Lung (tissue), 9 donors: ENCODE measurements at regions not wholly inside any gene's neighbourhood (a gene's known extent, or its start where the extent isn't known, plus 50 kb on each side); places are given as distances from the start of the nearest gene placed in this dataset.
"Not testable (repeated sequence)": the region's sequence is repeated elsewhere in the genome, so short reads cannot be mapped to it uniquely, and the experiment has no call there.

Source experiments
- ATAC-seq: fragments of 200-7000 bp; cut with Tn5 transposase; one replicate; pipeline ENCODE4 v1.9.1; 2020; ENCODE audit warnings: moderate number of reproducible peaks; ENCODE audit not compliant: insufficient read depth, low FRiP score
- DNase-seq, 3 donors: peaks; one replicate each; pipeline ENCODE4 v3.0.0-alpha.2; 2013 to 2017
- H3K27ac ChIP-seq, 2 donors: one replicate each; pipeline ENCODE4 v1.5.1; 2013; ENCODE audit warnings: mild to moderate bottlenecking in 2 of 2, moderate library complexity in 2 of 2, control low read depth in 1 of 2, inconsistent platforms in 1 of 2, low read depth in 1 of 2, low read length in 1 of 2
- H3K27me3 ChIP-seq, 3 donors: one replicate each; pipeline ENCODE4 v1.5.1; 2013; ENCODE audit warnings: low read length in 2 of 3; ENCODE audit not compliant: control insufficient read depth in 3 of 3, insufficient read depth in 3 of 3
- H3K36me3 ChIP-seq, 4 donors: one replicate each; pipeline ENCODE4 v1.5.1; 2013; ENCODE audit warnings: low read length in 4 of 4, mild to moderate bottlenecking in 1 of 4, moderate library complexity in 1 of 4; ENCODE audit not compliant: control insufficient read depth in 4 of 4, insufficient read depth in 4 of 4
- H3K4me1 ChIP-seq, 5 donors: one replicate each; pipeline ENCODE4 v1.5.1; 2013; ENCODE audit warnings: low read length in 5 of 5, mild to moderate bottlenecking in 2 of 5, moderate library complexity in 1 of 5; ENCODE audit not compliant: control insufficient read depth in 5 of 5, insufficient read depth in 5 of 5
- H3K4me3 ChIP-seq: one replicate; pipeline ENCODE4 v1.5.1; 2013; ENCODE audit warnings: mild to moderate bottlenecking, control low read depth, moderate library complexity
- H3K9ac ChIP-seq, 2 donors: one replicate each; pipeline ENCODE4 v1.5.1; 2013; ENCODE audit warnings: low read length in 2 of 2, control low read depth in 1 of 2; ENCODE audit not compliant: insufficient read depth in 1 of 2
- H3K9me3 ChIP-seq, 4 donors: one replicate each; pipeline ENCODE4 v1.5.1; 2013; ENCODE audit warnings: low read length in 3 of 4, mild to moderate bottlenecking in 1 of 4, moderate library complexity in 1 of 4; ENCODE audit not compliant: control insufficient read depth in 4 of 4, insufficient read depth in 3 of 4
- WGBS, 2 donors: extraction: QIAGEN DNeasy Blood & Tissue Kit; methylation state at CpG; one replicate each; pipeline ENCODE4 v1.1.7; 2013; 5-methylcytosine and 5-hydroxymethylcytosine counted together
- donor health status: Bipolar disorder and iron deficiency.
- donor health status: healthy.
- donor health status: DM: yes; HTN: yes; CAD: no.

DNA sequence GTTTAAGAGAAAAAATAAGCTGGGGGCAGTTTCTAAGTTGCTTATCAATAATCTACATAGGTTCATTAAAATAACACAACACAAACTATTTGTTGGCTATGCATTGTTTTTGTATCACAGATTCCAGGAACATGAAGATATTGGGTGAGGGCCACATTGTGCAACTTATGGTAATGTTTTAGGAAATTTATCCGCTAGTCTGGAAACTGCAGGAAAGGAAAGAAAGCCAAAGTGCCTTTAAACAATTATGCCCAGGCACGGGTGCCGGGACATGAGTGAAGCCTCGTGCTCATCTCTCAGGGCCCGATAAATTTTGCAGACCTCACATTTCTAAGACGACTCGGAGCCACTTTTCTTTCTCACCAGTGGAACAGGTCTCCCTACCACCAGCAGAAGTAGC, 52.6 kb upstream of the GOLGA8Q start:
- no CpG with 5 or more reads among the region's 7 CpGs for WGBS, 2 donors
- H3K4me1 ChIP-seq: not testable (repeated sequence)

DNA sequence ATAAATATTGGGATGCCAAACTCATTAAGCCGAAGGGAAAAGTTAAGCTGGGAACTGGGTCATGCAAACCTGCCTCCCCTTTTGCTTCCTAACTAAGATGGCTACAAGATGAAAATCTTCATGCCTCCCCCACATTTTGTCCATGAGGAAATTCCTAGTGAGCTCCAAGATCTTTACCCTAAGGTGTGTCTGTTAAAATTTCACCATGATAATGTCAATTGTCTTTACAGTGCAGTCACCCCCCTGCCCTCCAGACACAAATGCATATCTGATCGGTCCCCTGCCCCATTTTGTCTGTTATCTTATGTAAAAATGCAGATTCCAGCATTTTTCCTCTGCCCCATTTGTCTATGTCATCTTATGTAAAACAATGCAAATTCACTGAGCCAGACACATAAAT, 51.3 kb upstream of the GOLGA8Q start:
- not testable (repeated sequence) for H3K4me3 ChIP-seq, DNase-seq, H3K36me3 ChIP-seq, H3K4me1 ChIP-seq, H3K27ac ChIP-seq, H3K9me3 ChIP-seq, H3K9ac ChIP-seq, ATAC-seq, H3K27me3 ChIP-seq
- 89 to 98% methylated on average over 1 of the region's 2 CpGs for WGBS, 2 donors

More for the DNA sequence above, 52.6 kb upstream of the GOLGA8Q start:
- H3K27ac ChIP-seq, DNase-seq, H3K9ac ChIP-seq, H3K9me3 ChIP-seq, H3K27me3 ChIP-seq, ATAC-seq, H3K36me3 ChIP-seq, H3K4me3 ChIP-seq: not testable (repeated sequence)
